ENCODE measurements at regions not wholly inside any gene's neighbourhood (a gene's known extent, or its start where the extent isn't known, plus 50 kb on each side); places are given as distances from the start of the nearest gene placed in this dataset.

DNA sequence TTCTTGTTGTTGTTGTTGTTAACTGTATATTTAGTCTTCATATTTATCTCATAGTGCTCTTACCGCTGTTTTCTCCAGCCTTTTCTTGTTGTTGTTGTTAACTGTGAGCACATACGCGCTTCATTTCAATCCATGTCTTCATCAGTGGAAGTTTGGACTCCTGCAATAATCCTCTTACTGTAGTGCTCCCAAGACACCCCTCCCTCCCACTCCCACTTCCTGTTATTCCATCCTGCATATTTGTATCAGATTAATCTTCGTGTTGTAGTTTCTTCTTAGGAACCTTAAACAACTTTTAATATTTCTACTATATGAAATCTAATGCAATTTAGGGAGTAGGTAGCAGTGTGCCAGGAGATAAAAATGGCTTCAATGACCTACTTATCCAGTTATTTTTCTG, 674.8 kb downstream of the RAPGEF2 start:
- no peak for TF ChIP-seq CTCF (conservative IDR thresholded peaks at IDR 0.05; ENCODE audit: low read depth, low read length)
- no peak for TF ChIP-seq EZH2 (IDR thresholded peaks at IDR 0.05; ENCODE audit: borderline replicate concordance, low read depth, low read length, poor library complexity, severe bottlenecking)

Measured in A673 (cell line).